ENCODE measurements at regions not wholly inside any gene's neighbourhood (a gene's known extent, or its start where the extent isn't known, plus 50 kb on each side); places are given as distances from the start of the nearest gene placed in this dataset.
A peak's percentile ranks its signal among the peaks of the same experiment; 100 is the strongest.

DNA sequence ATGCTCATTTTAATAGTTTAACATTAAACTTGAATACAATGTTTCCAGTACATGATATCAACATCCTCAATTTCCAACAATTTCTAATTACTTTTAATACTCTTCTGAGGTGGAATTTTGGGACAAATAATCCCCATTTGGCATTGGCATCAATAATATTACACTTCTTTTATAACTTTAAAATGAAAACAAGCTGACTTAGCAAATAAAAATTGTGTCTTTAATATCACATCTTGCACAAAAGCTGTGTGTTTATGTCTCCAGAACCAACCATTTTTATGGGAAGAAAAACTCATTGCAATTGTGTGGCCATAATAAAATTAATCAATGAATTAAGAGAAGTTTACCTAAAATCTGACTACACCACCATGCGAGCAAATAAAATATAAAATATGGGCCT lies 2552.6 kb downstream of the PCDH7 start:
- no peak for DNase-seq

DNA sequence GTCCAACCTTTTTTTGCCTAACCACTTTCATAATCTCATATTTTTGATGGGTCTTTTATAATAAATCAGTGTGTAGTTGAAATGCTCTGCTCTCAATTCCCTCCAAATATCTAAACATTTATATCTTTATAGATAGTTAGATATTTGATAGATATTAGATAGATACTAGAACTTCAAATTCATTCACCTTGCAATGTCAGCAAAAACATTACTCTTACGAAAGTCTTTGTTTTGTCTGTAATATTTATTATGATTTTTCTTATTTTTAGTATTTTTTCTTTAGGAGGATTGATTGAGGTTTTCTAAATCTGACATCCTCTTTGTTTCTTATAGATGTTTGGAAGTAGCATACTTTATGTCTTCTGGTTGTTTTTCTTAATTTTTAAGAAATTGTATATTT lies 2563.6 kb downstream of the PCDH7 start:
- DNase-seq = no peak

DNA sequence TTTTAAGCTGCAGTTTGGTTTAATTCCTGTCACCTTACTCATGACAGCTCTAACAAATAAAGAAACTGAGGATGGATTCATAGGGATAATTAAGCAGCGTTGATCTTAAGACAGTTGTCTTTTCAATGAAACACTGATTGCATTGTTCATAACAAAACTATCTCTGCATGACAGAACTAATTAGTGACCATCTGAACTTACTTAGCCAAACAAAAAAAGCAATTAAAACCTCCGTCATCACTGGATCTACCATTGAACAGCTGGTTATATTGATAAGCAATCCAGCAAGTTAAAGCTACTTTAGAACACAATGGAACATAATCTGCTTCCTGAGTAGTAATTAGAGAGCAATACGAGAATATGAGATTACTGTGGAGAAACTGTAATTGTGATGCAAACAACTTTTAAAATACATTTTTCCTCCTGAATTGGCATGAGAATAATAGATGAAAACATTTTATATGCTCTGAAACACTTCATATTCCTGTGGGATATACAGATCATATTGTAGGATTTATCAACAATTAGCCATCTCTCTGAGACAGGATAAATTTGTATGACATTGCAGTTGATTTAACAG lies 2576.8 kb downstream of the PCDH7 start:
- no peak for DNase-seq

DNA sequence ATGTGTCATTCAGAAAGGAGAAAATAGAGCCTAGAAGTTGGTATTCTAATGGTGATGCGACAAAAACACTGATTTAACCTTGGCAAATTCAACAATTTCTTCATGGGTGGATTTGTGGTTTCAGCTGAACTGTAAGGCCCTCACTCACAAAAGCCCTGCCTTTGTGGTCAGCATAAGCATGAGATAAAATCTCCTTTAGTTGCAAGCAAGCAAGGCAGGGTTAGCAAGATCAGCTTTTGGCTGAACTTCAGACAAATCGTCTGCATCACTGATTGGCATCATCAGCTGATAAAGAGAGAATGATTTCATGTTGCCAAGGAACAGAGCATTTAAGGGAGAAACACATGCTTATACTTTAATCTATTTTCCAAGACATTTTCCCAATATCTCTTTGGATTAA lies 2582.2 kb downstream of the PCDH7 start:
- peak; percentile 23 for DNase-seq

DNA sequence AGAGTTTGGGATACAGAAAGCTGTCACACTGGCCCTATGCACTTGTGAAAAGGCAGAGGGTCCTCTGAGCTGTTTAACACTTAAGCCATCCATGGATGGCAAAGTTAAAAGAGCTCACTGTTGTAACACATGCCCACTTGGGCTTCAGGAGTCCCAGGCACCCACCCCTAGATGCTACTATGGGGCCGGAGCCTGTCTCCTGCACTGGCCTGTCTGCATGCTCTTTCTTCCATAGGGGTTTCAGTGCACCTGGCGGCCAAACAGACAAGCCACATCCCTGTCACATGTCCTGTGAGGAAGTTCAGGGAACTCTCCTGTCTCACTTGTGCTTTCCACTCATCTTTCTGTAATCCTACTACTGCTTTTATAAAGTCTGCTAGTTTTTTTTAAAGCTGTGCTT lies 2586.0 kb downstream of the PCDH7 start:
- no peak for DNase-seq

DNA sequence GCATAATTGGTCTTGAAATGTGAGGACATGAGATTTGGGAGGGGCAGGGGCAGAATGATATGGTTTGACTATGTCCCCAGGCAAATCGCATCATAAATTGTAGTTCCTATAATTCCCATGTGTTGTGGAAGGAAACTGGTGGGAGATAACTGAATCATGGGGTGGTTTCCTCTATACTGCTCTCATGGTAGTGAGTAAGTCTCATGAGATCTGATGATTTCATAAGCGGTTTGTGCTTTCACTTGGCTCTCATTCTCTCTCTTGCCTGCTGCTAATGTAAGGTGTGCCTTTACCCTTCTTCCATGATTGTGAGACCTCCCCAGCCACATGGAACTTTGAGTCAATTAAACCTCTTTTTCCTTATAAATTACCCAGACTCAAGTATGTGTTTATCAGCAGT lies 2595.9 kb downstream of the PCDH7 start:
- DNase-seq = no peak

DNA sequence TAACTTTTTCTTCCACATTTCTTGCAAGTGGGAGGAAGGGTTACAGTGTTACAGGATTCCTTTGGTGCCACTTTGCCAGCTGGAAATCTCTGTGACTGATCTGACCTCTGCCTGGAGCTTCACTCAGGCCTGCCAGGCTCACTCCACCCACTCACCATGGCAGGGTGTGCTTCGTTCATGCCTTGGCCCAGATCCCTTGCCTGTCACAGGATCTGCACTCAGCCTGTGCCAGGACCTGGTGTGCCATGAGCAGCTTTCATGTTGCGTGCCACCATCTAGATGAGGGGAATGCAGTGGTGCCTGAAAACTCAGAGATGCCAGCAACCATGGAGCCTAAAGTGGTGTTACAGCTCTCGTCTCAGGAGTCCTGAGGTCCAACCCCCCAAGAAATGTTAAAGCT lies 2596.4 kb downstream of the PCDH7 start:
- DNase-seq = no peak

DNA sequence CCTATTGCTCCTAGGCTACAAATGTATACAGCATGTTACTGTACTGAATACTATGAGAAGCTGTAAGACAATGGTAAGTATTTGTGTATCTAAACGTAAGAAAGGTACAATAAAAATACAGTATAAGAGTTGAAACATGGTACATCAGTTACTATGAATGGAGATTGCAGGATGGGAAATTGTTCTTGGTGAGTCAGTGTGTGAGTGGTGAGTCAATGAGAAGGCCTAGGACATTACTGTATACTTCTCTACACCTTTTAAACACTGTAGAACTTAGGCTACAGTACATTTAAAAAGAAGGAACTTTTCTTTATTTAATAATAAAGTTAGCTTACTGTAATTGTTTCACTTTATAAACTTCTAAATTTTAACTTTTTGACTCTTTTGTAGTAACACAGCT lies 2603.2 kb downstream of the PCDH7 start:
- no peak for DNase-seq

DNA sequence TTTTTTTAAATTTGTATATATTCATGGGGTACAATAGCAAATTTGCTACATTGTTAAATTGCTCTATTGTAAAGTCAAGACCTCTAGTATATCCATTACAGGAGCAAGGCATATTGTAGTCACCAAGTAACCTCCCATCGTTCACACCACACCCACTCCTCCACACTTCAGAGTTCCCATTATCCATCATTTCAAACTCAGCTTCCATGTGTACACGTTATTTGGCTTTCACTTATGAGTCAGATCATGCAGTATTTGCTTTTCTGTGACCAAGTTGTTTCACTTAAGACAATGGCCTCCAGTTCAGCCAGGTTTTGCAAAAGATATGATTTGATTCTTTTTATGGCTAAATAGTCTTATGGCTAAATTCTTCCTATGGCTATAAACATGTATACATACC lies 2614.2 kb downstream of the PCDH7 start:
- no peak for DNase-seq

DNA sequence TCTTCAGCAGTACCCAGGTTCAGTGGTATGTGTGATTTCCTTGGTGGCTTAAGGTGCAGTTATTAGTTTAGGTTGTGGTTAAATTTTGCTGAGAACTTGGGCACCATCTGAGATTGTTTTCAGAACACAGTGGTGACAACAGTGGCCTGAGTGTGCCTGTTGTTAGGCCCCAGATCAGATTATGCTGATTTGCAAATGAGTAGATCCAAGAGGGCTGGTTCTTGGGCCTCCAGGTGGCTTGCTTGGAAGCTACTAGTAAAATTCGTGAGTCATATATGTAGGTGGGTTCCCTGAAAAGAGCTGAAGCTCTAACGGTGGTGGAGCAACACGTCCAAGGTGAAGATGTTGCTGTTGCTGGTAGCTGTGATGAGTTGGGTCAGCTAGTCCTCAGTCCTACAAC lies 2619.6 kb downstream of the PCDH7 start:
- no peak for DNase-seq

DNA sequence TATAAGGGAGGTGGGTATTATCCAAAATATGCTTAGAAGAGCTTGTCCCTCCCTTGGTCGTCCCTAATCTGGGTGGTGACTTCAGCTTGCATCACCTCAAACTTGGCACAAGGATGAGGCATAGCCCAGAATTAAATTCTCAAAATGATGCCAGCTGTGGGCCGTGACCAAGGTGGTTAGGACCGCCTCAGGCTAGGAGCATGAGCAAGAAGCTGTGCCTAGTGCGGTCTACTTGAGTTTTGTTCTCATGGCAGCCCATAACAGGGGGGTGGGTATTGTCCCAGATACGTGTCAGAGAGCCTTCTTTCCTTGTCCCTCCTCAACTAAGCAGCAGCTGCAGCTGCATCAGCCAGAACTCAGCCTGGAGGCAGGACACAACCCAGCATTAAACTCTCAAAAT lies 2620.0 kb downstream of the PCDH7 start:
- DNase-seq = no peak

DNA sequence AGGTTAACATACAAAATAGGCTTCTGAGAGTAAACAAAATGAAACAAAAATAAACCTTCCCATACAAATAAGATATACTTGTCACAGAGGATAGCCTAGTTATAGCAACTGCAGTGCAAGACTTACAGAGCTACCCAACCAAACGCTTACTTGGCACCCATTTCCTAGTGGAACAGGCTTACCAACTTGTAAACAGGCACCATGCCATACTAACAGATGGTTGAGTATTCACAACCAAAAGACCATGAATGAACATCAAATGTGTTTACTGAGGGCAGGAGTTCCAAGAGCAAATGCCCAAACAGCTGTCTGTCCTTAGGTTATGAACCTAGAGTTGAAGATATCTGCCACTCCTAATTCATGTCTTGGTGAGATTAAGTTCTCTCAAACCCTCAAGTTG lies 2629.2 kb downstream of the PCDH7 start:
- no peak for DNase-seq

DNA sequence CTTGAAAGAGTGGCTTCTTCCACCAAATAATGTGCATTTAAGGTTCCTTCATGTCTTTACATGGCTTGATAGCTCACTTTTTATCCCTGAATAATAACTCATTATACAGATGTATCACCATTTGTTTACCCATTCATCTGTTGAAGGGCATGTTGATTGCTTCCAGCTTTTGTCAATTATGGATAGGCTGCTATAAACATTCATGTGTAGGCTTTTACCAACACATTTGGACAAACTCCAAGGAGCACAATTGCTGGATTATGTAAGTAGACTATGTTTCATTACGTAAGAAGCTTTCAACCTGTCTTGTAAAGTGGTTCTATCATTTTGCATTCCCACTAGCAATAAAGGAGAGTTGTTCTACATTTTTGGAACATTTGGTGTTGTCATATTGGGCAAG lies 2637.0 kb downstream of the PCDH7 start:
- DNase-seq = no peak

DNA sequence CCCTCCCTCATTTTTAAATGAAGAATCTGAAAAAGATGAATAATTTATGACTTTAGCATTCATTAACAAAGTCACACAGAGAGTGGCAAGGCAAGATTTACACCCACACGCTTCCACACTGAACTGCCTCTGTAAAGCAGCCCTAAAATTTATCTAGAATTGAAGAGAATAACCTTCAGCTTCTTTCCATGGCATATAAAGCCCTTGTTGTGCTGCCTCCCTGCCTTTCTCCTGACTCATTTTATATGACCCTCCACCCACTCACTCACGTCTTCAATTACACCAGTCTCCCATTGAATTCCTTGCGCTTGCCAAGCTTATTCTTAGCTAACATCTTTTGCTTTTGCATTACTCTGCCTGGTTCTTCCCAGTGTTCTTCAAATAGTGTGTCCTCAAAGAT lies 2649.3 kb downstream of the PCDH7 start:
- no peak for DNase-seq

DNA sequence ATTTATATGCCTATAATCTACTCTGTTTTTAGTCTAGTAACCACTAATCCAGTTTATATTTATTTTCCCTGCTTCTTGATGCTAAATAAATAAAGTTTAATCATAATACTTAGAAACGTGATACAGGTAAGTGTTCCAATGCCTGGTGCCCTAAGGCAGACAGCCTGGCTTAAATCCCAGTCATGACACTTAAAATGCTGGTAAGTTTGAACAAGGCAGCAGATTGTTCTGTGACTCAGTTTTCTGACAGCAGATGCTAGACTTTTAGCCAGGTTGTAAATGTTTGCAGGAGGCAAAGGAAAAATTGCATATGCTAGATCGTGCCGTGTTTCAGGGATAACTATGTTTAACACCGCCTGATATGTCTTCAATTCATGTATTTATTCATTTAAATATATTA lies 2661.6 kb downstream of the PCDH7 start:
- DNase-seq = no peak

DNA sequence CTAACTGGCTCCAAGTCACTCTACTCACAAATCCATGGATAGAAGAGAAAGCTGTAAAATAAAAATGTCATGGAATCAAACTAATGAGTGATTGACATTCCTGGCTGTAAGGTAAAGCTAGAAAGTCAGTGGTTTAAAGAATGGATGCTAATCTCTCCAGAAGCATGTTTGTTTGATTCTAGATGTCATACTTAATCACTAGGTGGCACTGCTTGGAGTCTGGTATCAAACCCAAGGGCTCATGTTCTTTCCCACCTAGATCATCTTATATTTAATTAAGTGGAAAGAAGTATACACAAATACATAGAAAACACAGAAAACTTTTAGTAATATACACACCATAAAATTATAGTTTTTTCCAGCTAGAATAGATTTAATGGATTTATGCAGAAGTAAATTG lies 2666.6 kb downstream of the PCDH7 start:
- no peak for DNase-seq

DNA sequence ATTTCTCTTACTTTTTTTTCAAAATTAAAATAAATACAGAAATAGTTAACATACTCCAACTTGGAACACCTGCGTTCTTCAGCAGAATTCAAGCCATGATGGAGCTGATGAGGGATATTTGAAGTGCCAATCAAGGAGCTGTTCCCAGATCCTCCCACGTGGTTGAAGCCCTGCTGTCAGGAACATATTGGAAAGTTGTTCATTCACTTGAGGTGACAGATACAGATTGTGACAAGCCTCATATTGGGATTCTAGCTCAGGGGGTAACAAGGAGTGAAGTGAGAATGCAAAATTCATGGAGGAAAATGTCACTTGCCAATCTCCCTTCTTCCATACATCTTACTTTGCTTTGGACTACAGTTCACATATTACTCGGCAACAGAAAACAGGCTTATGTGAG lies 2670.8 kb downstream of the PCDH7 start:
- no peak for DNase-seq

DNA sequence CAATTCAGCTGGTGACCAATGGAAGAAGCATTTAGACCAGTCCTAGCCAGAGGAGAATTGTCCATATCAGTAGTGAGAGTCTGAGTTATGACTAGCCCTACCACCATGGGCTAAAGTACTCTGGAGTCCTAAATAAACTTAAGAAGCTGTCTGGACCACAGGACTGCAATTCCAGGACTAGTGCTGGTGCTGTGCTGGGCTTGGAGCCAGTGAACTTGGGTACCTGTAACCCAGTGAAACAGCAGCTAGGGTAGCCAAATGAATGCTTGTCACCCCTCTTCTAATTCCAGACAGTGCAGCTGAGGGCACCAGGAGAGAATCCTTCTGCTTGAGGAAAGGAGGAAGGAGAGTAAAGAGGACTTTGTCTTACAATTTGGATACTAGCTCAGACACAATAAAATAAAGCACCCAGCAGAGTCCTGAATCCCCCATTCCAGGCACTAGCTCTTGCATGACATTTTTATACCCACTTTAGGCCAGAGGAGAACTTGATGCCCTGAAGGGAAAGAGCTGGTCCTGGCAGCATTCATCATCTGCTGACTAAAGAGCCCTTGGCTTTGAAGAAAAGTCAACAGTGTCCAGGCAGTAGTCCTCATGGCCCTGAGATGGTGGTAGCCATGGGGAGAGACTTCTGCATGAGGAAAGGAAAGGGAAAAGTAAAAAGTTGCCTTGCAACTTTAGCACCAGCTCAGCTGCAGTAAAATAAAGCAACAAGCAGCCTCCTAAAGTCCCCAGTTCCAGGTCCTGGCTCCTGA lies 2675.7 kb downstream of the PCDH7 start:
- no peak for DNase-seq

DNA sequence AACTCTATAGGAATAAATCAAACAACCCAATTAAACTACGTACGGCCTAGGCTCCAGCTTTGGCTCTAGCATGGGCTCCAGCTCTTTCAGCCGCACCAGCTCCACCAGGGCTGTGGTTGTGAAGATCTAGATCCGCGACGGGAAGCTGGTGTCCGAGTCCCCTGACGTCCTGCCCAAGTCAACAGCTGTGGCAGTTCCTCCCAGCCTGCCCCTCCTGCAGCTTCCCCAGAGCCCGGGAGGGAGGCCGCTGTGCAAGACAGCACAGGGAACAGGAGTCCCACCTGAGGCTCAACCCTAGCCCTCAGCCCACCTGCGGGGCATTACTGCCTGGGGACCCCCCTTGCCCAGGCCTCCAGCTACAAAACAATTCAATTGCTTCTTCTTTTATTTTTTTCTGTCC lies 2680.3 kb downstream of the PCDH7 start:
- no peak for DNase-seq

DNA sequence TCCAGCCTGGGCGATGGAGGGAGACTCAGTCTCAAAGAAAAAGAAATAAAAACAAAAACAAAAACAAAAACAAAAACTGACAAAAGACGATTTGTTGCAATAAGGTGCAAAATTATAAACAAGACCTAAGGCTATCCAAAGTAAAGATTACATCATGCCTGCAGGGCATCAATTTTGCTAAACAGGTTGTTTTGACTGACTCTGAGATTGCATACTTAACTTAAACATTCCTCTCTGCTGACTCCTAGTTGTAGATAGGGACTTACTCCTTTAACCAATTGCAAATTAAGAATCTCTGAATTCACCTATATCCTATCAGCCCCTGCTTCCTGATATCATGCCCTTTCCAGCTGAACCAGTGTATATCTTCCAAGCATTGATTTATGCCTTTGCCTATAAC lies 2687.3 kb downstream of the PCDH7 start:
- DNase-seq = no peak

DNA sequence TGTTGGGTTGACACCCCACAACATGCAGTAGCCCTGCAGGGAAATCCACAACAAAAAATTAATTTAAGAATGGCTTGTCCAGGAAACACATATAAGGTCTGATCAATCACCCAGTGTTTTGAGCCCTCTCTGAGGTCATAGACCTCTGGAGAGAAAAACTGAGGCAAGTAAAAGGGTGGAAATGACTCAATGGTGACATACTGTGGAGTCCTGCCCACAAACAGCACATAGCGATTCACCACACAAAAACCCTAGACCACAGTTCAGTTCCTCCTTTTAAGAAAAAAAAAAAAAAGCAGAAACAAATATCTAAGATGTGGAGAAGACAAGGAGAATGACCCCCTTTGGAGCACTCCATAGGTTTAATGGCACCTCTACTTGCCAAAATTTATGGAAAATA lies 2691.0 kb downstream of the PCDH7 start:
- no peak for DNase-seq

DNA sequence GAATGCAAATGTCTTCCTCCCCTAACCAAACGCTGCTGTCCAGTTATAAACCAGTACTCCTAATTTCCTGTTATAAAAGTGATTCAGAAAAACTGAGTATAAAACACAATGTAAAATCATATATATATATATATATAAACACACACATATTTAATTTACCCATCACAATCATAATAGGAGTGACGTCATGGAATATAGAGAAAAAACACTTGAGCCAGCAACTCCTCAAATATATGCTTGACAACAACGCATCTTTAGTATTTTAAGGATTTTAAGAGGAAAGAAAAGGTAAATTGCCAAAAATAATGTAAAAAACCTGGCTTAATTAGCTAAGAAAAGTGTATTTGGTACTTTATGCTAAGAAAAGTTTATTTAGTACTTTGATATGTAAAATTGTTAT lies 2701.7 kb downstream of the PCDH7 start:
- DNase-seq = no peak

DNA sequence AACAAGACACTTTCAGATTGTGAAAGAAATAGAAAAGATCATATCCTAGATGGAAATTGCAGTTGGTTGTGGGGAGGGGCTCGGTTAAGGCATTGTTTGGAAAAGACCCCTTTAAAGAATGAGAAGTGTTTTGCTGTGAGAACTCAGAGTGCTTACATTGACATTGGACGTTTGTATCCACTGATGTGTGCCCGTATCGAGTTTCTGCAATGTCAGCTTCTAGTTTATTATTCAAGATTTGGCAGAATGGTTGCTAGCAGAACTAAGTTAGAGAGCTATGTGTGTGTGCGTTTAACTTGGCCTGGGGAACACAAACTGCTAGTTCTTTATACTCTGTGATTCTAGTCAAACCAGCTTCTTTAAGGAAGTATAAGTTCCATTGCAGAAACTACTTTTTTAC lies 2702.5 kb downstream of the PCDH7 start:
- DNase-seq = no peak

DNA sequence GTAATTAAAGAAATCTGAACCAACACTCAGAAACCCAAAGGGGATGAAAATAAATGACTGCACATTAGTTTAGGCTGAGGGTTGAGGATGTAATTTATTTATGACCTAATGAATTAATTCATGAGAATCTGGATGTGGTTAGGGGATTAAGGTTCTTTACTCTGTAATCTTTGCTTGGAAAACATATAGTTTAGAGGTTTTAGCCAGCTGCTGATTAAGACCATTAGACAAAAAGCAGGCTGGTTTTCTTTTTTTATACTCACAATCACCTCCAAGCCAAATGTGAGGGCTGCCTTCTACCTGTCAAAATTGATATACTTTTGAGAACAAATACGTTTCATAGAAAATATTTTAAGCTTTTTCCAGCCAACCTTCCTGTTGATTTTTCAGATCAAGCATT lies 2705.8 kb downstream of the PCDH7 start:
- DNase-seq = no peak

DNA sequence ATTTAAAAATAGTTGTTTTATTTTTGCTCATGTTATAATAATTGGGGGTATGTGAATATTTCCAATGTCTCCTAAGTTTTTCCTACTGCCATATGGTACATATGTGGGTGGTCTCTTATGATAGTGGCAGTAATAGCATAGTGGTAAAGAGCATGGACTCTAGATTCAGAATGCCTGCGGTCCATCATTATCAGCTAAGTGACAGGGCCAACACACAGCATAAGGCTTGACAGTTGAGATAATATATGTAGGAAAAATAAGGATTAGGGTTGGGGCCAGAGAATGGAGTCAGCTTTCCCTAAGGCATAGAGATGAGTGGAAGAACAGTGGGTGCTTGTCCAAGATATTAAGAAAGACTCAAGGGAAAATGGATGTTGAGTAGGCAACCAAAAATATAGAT lies 2707.5 kb downstream of the PCDH7 start:
- no peak for DNase-seq

Measured in left hindlimb (tissue), 1 donor.